Pancreas (tissue), 10 donors: ENCODE measurements at regions not wholly inside any gene's neighbourhood (a gene's known extent, or its start where the extent isn't known, plus 50 kb on each side); places are given as distances from the start of the nearest gene placed in this dataset.

ENCODE experiments used
- ATAC-seq, 4 donors: fragments of 200-7000 bp; cut with Tn5 transposase; one replicate each; pipeline versions ENCODE4 v1.8.0 to v1.9.1; 2020; ENCODE audit warnings: mild to moderate bottlenecking in 4 of 4, moderate library complexity in 4 of 4
- DNase-seq, 6 donors: peaks; one replicate each; pipeline ENCODE4 v3.0.0-alpha.2; 2020
- FAIRE-seq: peaks from 2 replicates; lab custom pipeline; 2012; peaks lifted over from hg19 to GRCh38; lab: Jason Lieb, UNC
- H3K27ac ChIP-seq, 4 donors: fragments of 200-600 bp; sonication (generic); 1 replicate in 3 of 4; 2 replicates in 1 of 4; pipeline versions ENCODE4 v1.5.0 to v1.8.0; 2020
- H3K27me3 ChIP-seq, 4 donors: fragments of 200-600 bp; one replicate each; pipeline ENCODE4 v1.8.0; 2021
- H3K36me3 ChIP-seq, 3 donors: fragments of 200-600 bp; sonication (generic) in 1 of 3; one replicate each; pipeline versions ENCODE4 v1.5.0 to v1.8.0; 2020 to 2021
- H3K4me1 ChIP-seq, 3 donors: fragments of 200-600 bp; one replicate each; pipeline ENCODE4 v1.8.0; 2021
- H3K4me3 ChIP-seq, 4 donors: fragments of 200-600 bp; sonication (generic) in 2 of 4; one replicate each; pipeline versions ENCODE4 v1.5.0 to v1.8.0; 2020 to 2021
- H3K9me3 ChIP-seq, 4 donors: fragments of 200-600 bp; one replicate each; pipeline ENCODE4 v1.8.0; 2021
- WGBS, 2 donors: extraction: QIAGEN DNeasy Blood & Tissue Kit; methylation state at CpG; one replicate each; pipeline ENCODE4 v1.1.7; 2013; 5-methylcytosine and 5-hydroxymethylcytosine counted together
- intact Hi-C, 3 donors: fragments of 100-400 bp; cut with DNase I; formaldehyde crosslinking; loops; one replicate each; pipeline versions ENCODE4 v1.11.1 to v1.14.2; 2022
- TF ChIP-seq, protein P1 (sequence below), 4 donors: fragments of 200-600 bp; sonication (generic) in 3 of 4; IDR thresholded peaks; one replicate each; pipeline versions ENCODE4 v1.5.0 to v1.8.0; 2021; ENCODE audit warnings: antibody characterized with exemption in 4 of 4
- donor health status: healthy with polysubstance abuse.
- donor health status: DM: no; HTN: no; CAD: no; lungs with moderate emphysema.
- donor health status: DM: no; HTN: no; CAD: no.
- donor health status: control.
- donor health status: control.
- donor health status: Bipolar disorder and iron deficiency.
- donor health status: DM: yes; HTN: yes; CAD: no.
- donor health status: DM: no; HTN: no; CAD: no.
- donor health status: DM: no; HTN: no; CAD: no.
- donor health status: DM: yes; HTN: yes; CAD: no.

DNA sequence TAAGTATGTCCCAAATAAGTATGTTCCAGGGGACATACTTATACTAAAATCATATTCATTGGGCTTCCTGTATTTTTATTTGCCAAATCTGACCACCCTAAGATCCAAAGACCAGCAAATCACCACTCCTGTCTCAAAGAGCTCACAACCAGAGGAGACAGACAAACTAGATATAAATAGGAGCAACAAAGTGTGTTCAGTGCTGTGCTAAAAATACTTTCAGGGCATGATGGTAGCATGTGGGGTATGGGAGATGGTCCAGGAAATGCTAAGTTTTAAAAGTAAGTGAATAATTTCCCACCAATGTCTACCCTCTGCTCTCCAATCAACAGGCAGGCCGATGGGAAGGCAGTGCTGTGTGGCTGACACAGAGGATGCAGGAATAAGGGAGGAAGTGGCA lies 87.1 kb downstream of the C1QL2 start:
- Histone ChIP-seq H3K27me3 (no peaks in the 10 kb centered on the region), H3K27ac (no peak overlapping the region), H3K36me3 (no peaks in the 10 kb centered on the region), H3K4me1 (no peaks in the 10 kb centered on the region), H3K4me3 (no peak overlapping the region), H3K9me3 (no peaks in the 10 kb centered on the region)
- 41 to 49% methylated on average over 1 of the region's 1 CpG for WGBS, 2 donors
- intact Hi-C loops, result no loop called here
- ATAC-seq, result no peak
- DNase-seq, result no peak
- TF ChIP-seq, protein P1, sequence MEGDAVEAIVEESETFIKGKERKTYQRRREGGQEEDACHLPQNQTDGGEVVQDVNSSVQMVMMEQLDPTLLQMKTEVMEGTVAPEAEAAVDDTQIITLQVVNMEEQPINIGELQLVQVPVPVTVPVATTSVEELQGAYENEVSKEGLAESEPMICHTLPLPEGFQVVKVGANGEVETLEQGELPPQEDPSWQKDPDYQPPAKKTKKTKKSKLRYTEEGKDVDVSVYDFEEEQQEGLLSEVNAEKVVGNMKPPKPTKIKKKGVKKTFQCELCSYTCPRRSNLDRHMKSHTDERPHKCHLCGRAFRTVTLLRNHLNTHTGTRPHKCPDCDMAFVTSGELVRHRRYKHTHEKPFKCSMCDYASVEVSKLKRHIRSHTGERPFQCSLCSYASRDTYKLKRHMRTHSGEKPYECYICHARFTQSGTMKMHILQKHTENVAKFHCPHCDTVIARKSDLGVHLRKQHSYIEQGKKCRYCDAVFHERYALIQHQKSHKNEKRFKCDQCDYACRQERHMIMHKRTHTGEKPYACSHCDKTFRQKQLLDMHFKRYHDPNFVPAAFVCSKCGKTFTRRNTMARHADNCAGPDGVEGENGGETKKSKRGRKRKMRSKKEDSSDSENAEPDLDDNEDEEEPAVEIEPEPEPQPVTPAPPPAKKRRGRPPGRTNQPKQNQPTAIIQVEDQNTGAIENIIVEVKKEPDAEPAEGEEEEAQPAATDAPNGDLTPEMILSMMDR (IDR thresholded peaks at IDR 0.05), result no peak
- FAIRE-seq, result no peak

DNA sequence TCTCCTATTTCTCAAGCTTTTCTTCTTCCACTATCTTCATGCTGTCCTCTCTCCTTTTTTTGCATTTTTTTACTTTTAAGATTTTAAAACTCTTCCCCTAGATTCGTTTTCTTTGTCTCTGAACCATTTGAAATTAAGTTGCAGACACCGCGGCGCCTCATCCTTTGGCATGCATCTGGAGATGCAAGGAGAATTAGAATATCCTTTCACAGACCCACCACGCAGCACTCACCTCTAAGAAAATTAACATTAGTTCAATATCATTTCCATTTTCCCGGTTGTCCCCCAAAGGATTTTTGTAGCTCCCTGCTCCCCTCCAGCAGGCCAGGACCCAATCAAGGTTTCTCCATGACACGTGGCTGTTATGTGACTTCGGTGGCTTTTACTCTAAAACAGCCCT lies 88.8 kb downstream of the C1QL2 start:
- 62 to 63% methylated on average over 8 of the region's 8 CpGs for WGBS, 2 donors
- H3K4me3 ChIP-seq, result no peak overlapping the region
- ATAC-seq (no peak), FAIRE-seq (no peak), DNase-seq (no peak)
- TF ChIP-seq, protein P1 (IDR thresholded peaks at IDR 0.05), result no peak
- no peaks in the 10 kb centered on the region for H3K4me1 ChIP-seq
- intact Hi-C loops, result no loop called here
- no peak overlapping the region for H3K27ac ChIP-seq
- no peaks in the 10 kb centered on the region for H3K9me3 ChIP-seq
- no peaks in the 10 kb centered on the region for H3K27me3 ChIP-seq
- H3K36me3 ChIP-seq, result no peaks in the 10 kb centered on the region

DNA sequence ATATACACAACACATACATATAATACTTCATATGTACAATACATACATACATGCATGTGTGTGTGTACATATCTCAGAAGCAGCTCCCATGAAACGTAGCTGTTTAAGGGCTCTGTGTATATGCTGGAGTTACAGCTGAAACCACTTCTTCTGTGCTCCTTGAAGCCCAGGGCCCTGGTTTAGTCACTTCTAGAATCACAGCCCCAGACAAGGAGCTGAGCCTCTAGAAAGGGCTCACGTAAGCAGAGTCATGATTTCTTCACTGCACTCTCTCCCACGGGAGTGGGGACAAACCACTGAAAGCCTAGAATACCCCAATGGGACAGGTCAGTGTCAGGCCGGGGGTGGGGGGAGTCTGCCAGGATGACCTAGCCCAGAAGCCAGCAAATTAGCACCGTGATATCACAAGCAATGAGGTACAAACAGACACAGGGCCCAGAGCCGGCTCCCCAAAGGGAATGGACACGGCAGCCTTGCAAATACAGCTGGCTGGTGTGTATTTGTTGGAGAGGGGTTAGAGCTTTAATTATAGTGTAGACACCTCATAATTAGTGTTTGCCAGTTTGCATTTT lies 90.3 kb downstream of the C1QL2 start:
- Histone ChIP-seq H3K27me3 (no peaks in the 10 kb centered on the region), H3K27ac (no peak overlapping the region), H3K9me3 (no peaks in the 10 kb centered on the region), H3K4me3 (no peak overlapping the region), H3K4me1 (no peaks in the 10 kb centered on the region), H3K36me3 (no peaks in the 10 kb centered on the region)
- ATAC-seq (no peak), FAIRE-seq (no peak), DNase-seq (no peak)
- TF ChIP-seq, protein P1 (IDR thresholded peaks at IDR 0.05), result no peak
- intact Hi-C loops, result no loop called here
- WGBS, 2 donors, result 53 to 55% methylated on average over 7 of the region's 7 CpGs

DNA sequence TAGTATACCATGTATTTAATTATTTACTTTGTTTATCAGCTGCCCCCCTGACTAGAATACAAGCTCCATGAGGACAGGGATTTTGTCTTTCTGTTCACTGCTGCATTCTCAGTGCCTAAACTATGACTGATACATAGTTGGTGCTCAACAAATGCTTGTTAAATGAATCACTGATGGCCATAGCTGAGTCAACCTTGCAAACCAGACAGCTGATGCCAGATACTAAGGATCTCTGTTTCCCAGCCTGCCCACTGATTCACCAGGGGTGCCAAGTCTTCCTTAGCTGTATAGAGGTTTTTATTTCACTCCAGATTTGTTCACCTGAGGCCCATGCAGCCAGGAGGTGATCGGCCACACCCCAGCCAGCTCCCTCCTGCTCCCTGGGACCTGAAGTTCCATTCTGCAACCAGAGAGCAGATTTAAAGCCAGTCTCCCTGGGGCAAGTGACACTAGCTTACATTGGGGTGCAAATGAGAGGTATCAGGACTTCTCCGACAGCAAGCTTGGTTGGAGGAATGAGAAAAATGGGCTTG lies 92.2 kb downstream of the C1QL2 start:
- WGBS, 2 donors, result 88 to 91% methylated on average over 2 of the region's 2 CpGs
- intact Hi-C loops, result no loop called here
- Histone ChIP-seq H3K4me3 (no peak overlapping the region), H3K9me3 (no peaks in the 10 kb centered on the region), H3K36me3 (no peaks in the 10 kb centered on the region), H3K27ac (no peak overlapping the region), H3K27me3 (no peaks in the 10 kb centered on the region), H3K4me1 (no peaks in the 10 kb centered on the region)
- TF ChIP-seq, protein P1 (IDR thresholded peaks at IDR 0.05), result no peak
- ATAC-seq (no peak), FAIRE-seq (no peak), DNase-seq (no peak)

DNA sequence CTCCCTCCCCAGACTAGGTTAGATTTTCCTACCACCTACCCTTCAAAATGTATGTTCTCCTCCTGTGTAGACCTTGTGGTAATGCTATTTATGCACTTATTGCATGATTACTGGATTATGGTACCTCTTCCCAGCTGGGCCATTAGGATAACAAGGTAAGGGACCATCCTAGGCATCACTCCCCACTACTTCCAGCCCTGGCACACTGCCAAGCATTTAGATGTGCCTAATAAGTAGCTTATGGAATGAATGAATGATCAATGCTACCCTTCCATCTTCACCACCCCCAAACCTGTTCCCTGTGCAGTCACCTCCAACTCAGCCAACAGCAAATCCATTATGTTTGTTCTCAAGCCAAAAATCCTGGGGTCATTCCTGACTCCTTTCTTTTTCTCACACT lies 93.4 kb downstream of the C1QL2 start:
- TF ChIP-seq, protein P1 (IDR thresholded peaks at IDR 0.05), result no peak
- Histone ChIP-seq H3K4me1 (no peaks in the 10 kb centered on the region), H3K4me3 (no peak overlapping the region), H3K9me3 (no peaks in the 10 kb centered on the region), H3K36me3 (no peaks in the 10 kb centered on the region), H3K27me3 (no peaks in the 10 kb centered on the region), H3K27ac (no peak overlapping the region)
- DNase-seq, result no peak
- intact Hi-C loops, result no loop called here
- no peak for FAIRE-seq
- no peak for ATAC-seq
